Activated CD8-positive, alpha-beta T cell treated with anti-CD3 and anti-CD28 coated beads for 36 hours (primary cell): ENCODE measurements at regions not wholly inside any gene's neighbourhood (a gene's known extent, or its start where the extent isn't known, plus 50 kb on each side); places are given as distances from the start of the nearest gene placed in this dataset.
A peak's percentile ranks its signal among the peaks of the same experiment; 100 is the strongest.

Experiments used
- ATAC-seq: fragments of 200-7000 bp; cut with Tn5 transposase; one replicate; pipeline ENCODE4 v1.10.0; 2021; ENCODE audit warnings: mild to moderate bottlenecking, moderate library complexity
- CTCF ChIA-PET: fragments of 350-600 bp; sonication (Branson Sonifier 250); formaldehyde crosslinking; loops from one replicate; lab custom pipeline; 2021; ENCODE audit warnings: antibody characterized with exemption; lab: Charles Lee
- POLR2A ChIA-PET: fragments of 350-600 bp; sonication (Branson Sonifier 250); formaldehyde crosslinking; loops from one replicate; lab custom pipeline; 2021; ENCODE audit warnings: antibody characterized with exemption; lab: Charles Lee
- DNase-seq: peaks from one replicate; pipeline ENCODE4 v3.0.0-alpha.2; 2020
- H3K27ac Mint-ChIP-seq: one replicate; pipeline ENCODE4 v1.8.0; 2021; ENCODE audit warnings: mild to moderate bottlenecking, mixed read lengths
- H3K27me3 Mint-ChIP-seq: one replicate; pipeline ENCODE4 v1.8.0; 2021; ENCODE audit warnings: mixed read lengths
- H3K36me3 Mint-ChIP-seq: one replicate; pipeline ENCODE4 v1.8.0; 2021; ENCODE audit warnings: low read depth, mixed read lengths
- H3K4me1 Mint-ChIP-seq: one replicate; pipeline ENCODE4 v1.8.0; 2021; ENCODE audit warnings: low read depth, mixed read lengths
- H3K4me3 Mint-ChIP-seq: one replicate; pipeline ENCODE4 v1.8.0; 2021; ENCODE audit warnings: mild to moderate bottlenecking, moderate library complexity, mixed read lengths
- H3K9me3 Mint-ChIP-seq: one replicate; pipeline ENCODE4 v1.8.0; 2021; ENCODE audit warnings: mixed read lengths
- CTCF ChIP-seq: fragments of 200-600 bp; IDR thresholded peaks from one replicate; pipeline ENCODE4 v1.8.0; 2022; ENCODE audit warnings: antibody characterized with exemption, mild to moderate bottlenecking
- intact Hi-C: fragments of 100-400 bp; cut with micrococcal nuclease; formaldehyde crosslinking; loops from one replicate; pipeline ENCODE4 v1.10.0; 2022

- Mint-ChIP-seq H3K36me3 (no peaks in the 10 kb centered on the region), H3K27ac (no peak overlapping the region), H3K4me1 (peaks cover 2% of the 10 kb centered on the region), H3K27me3 (peaks cover 6% of the 10 kb centered on the region), H3K4me3 (no peak overlapping the region), H3K9me3 (no peaks in the 10 kb centered on the region)
- no peak for DNase-seq
- ChIA-PET CTCF (interaction anchor here (1.0 to 1.3 kb wide), 2 partner anchors 16 to 33 kb away, joined by 3 to 4 read pairs; no protein-coding TSS in a partner anchor), POLR2A (no interaction called here)
- no peak for TF ChIP-seq CTCF
- intact Hi-C loops, result no loop called here
- no peak for ATAC-seq
These were observed 62.2 kb upstream of the PCED1B start for GRCh38 chr12:47017041-47017713.

GRCh38 chr12:47017901-47018475, 61.4 kb upstream of the PCED1B start:
- H3K27me3 Mint-ChIP-seq, result peaks cover 6% of the 10 kb centered on the region
- H3K9me3 Mint-ChIP-seq, result no peaks in the 10 kb centered on the region
- ATAC-seq, result no peak
- no peak for DNase-seq
- POLR2A ChIA-PET, result no interaction called here
- H3K4me3 Mint-ChIP-seq, result no peak overlapping the region
- no peak for TF ChIP-seq CTCF
- H3K27ac Mint-ChIP-seq, result no peak overlapping the region
- H3K4me1 Mint-ChIP-seq, result peaks cover 4% of the 10 kb centered on the region
- CTCF ChIA-PET, result interaction anchor here (1.0 to 1.3 kb wide), 2 partner anchors 15 to 34 kb away, joined by 3 to 4 read pairs; no protein-coding TSS in a partner anchor
- H3K36me3 Mint-ChIP-seq, result no peaks in the 10 kb centered on the region
- intact Hi-C loops, result no loop called here

- DNase-seq, result no peak
- Mint-ChIP-seq H3K4me3 (no peak overlapping the region), H3K9me3 (no peaks in the 10 kb centered on the region), H3K36me3 (no peaks in the 10 kb centered on the region), H3K27me3 (peaks cover 6% of the 10 kb centered on the region), H3K4me1 (peaks cover 4% of the 10 kb centered on the region), H3K27ac (no peak overlapping the region)
- ChIA-PET POLR2A (no interaction called here), CTCF (interaction anchor here (0.7 to 2.7 kb wide), 12 partner anchors 12 to 948 kb away, joined by 3 to 18 read pairs (median 4); no protein-coding TSS in a partner anchor)
- no peak for ATAC-seq
- intact Hi-C loops, result loop anchor here (5.0 kb wide), 1 partner anchor 678 kb away; no protein-coding TSS in a partner anchor
- TF ChIP-seq CTCF, result no peak
These were observed 59.1 kb upstream of the PCED1B start for GRCh38 chr12:47020211-47020821.

GRCh38 chr12:47021298-47021697, 58.1 kb upstream of the PCED1B start:
- DNase-seq, result peak; percentile 16

More at GRCh38 chr12:47021298-47021697, 58.1 kb upstream of the PCED1B start:
- no peaks in the 10 kb centered on the region for H3K36me3 Mint-ChIP-seq
- peak; percentile 70 for ATAC-seq
- H3K27me3 Mint-ChIP-seq, result peaks cover 10% of the 10 kb centered on the region
- H3K4me3 Mint-ChIP-seq, result no peak overlapping the region
- no peaks in the 10 kb centered on the region for H3K9me3 Mint-ChIP-seq
- peak; percentile 81 for TF ChIP-seq CTCF
- no peak overlapping the region for H3K27ac Mint-ChIP-seq
- ChIA-PET POLR2A (interaction anchor here (1.2 kb wide), 1 partner anchor 1030 kb away, joined by 3 read pairs; no protein-coding TSS in a partner anchor), CTCF (interaction anchor here (0.6 to 2.7 kb wide), 39 partner anchors 9 to 951 kb away, joined by 3 to 24 read pairs (median 3); no protein-coding TSS in a partner anchor)
- intact Hi-C loops, result loop anchor here (5.0 kb wide), 1 partner anchor 679 kb away; no protein-coding TSS in a partner anchor
- peaks cover 4% of the 10 kb centered on the region for H3K4me1 Mint-ChIP-seq
